A673 (cell line): ENCODE measurements at regions not wholly inside any gene's neighbourhood (a gene's known extent, or its start where the extent isn't known, plus 50 kb on each side); places are given as distances from the start of the nearest gene placed in this dataset.

Experiments used
- CTCF ChIP-seq: fragments of 300-800, 200-600 bp; sonication (generic); conservative IDR thresholded peaks from 2 replicates; pipeline ENCODE4 v1.5.1; 2017; ENCODE audit warnings: low read depth, mild to moderate bottlenecking, antibody characterized with exemption, low read length, moderate library complexity, mixed read lengths
- EZH2 ChIP-seq: fragments of 200-600 bp; sonication (generic); IDR thresholded peaks from 2 replicates; pipeline ENCODE4 v1.6.1; 2017; ENCODE audit warnings: borderline replicate concordance, low read depth, mild to moderate bottlenecking, mixed read lengths, antibody characterized with exemption, low read length; ENCODE audit not compliant: poor library complexity, severe bottlenecking

- TF ChIP-seq CTCF, result no peak
- no peak for TF ChIP-seq EZH2
Observed at GRCh38 chr4:23235628-23236390, 543.1 kb downstream of the GBA3 start.
